K562 (cell line): ENCODE measurements at regions not wholly inside any gene's neighbourhood (a gene's known extent, or its start where the extent isn't known, plus 50 kb on each side); places are given as distances from the start of the nearest gene placed in this dataset.

Experiments
- ATAC-seq: fragments of 200-7000 bp; cut with Tn5 transposase; 3 replicates; pipeline ENCODE4 v1.9.1; 2020; ENCODE audit warnings: moderate library complexity
- BruUV-seq: library from RNA; stranded (reverse); fragments of 400-500 nt; replicated peaks from 2 replicates; lab custom pipeline; 2021; lab: Mats Ljungman, UMichigan
- CTCF ChIA-PET: fragments of 300-600 bp; formaldehyde crosslinking; extraction: SDS; loops from one replicate; lab custom pipeline; 2021; ENCODE audit warnings: low intra/inter-chr PET ratio; lab: Yijun Ruan, JAX
- POLR2A ChIA-PET: fragments of 300-600, 350-650 bp; sonication (Branson Sonifier 250); formaldehyde crosslinking; extraction: SDS; loops from one replicate; lab custom pipeline; 2021; ENCODE audit warnings: antibody characterized with exemption, inconsistent platforms; lab: Yijun Ruan, JAX
- DNase-seq, 4 experiments: peaks; one replicate each; pipeline versions ENCODE4 v3.0.0 to v3.0.0-alpha.2; 2011 to 2018; ENCODE audit warnings: low spot score in 3 of 4, mixed read lengths in 3 of 4; ENCODE audit errors: extremely low read depth in 1 of 4
- FAIRE-seq: peaks from 2 replicates; lab custom pipeline; 2011; peaks lifted over from hg19 to GRCh38; lab: Jason Lieb, UNC
- H2AFZ ChIP-seq: 2 replicates; pipeline ENCODE4 v1.6.0; 2011; ENCODE audit warnings: low read depth, low read length, control low read depth, inconsistent platforms
- H3K27ac ChIP-seq: fragments of 200-600 bp; 3 replicates; pipeline ENCODE4 v1.8.0; 2011; ENCODE audit warnings: low read depth, mild to moderate bottlenecking, control low read depth, inconsistent platforms, low read length, moderate library complexity, mixed read lengths; ENCODE audit errors: extremely low read depth
- H3K27me3 ChIP-seq, 2 experiments: fragments of 300-600 bp in 1 of 2; 2 replicates in 1 of 2; 3 replicates in 1 of 2; pipeline versions ENCODE4 v1.6.0 to v1.8.0; 2011; ENCODE audit warnings: inconsistent platforms in 2 of 2, low read length in 2 of 2, mild to moderate bottlenecking in 1 of 2, mixed read lengths in 1 of 2, moderate library complexity in 1 of 2; ENCODE audit not compliant: control insufficient read depth in 2 of 2, insufficient read depth in 2 of 2
- H3K36me3 ChIP-seq: fragments of 300-600 bp; 3 replicates; pipeline ENCODE4 v1.8.0; 2011; ENCODE audit warnings: mild to moderate bottlenecking, low read length, inconsistent platforms; ENCODE audit not compliant: control insufficient read depth, insufficient read depth
- H3K4me1 ChIP-seq, 2 experiments: fragments of 200-600 bp in 1 of 2; replicated peaks in 1 of 2; 2 replicates in 1 of 2; 3 replicates in 1 of 2; pipeline versions ENCODE4 v1.5.1 to v1.8.0; 2011; ENCODE audit warnings: inconsistent platforms in 2 of 2, low read length in 2 of 2, mild to moderate bottlenecking in 1 of 2, mixed read lengths in 1 of 2, moderate library complexity in 1 of 2; ENCODE audit not compliant: control insufficient read depth in 2 of 2, insufficient read depth in 2 of 2
- H3K4me2 ChIP-seq: 2 replicates; pipeline ENCODE4 v1.6.1; 2011; ENCODE audit warnings: low read length, control low read depth, inconsistent platforms, mixed read lengths; ENCODE audit not compliant: insufficient read depth
- H3K4me3 ChIP-seq: fragments of 200-600 bp; sonication (generic), shearing (Covaris generic); 2 replicates; pipeline ENCODE4 v1.5.1; 2016; ENCODE audit warnings: control low read depth, inconsistent platforms
- H3K79me2 ChIP-seq: fragments of 200-600 bp; 3 replicates; pipeline ENCODE4 v1.8.0; 2011; ENCODE audit warnings: low read length, inconsistent platforms; ENCODE audit not compliant: control insufficient read depth, insufficient read depth
- H3K9ac ChIP-seq, 2 experiments: 2 replicates each; pipeline versions ENCODE4 v1.6.0 to v1.6.1; 2011; ENCODE audit warnings: low read depth in 2 of 2, low read length in 2 of 2, control low read depth in 1 of 2, inconsistent platforms in 1 of 2, mild to moderate bottlenecking in 1 of 2, mixed read lengths in 1 of 2; ENCODE audit not compliant: insufficient read depth in 1 of 2
- H3K9me1 ChIP-seq: one replicate; pipeline ENCODE4 v1.6.0; 2011; ENCODE audit warnings: inconsistent platforms, mild to moderate bottlenecking, low read length, moderate library complexity; ENCODE audit not compliant: control insufficient read depth, insufficient read depth
- H3K9me3 ChIP-seq: replicated peaks from 2 replicates; pipeline ENCODE4 v1.5.1; 2011; ENCODE audit warnings: low read depth, low read length, inconsistent platforms; ENCODE audit not compliant: control insufficient read depth, insufficient read depth
- H4K20me1 ChIP-seq: replicated peaks from 2 replicates; pipeline ENCODE4 v1.6.1; 2011; ENCODE audit warnings: low read length, inconsistent platforms, mixed read lengths; ENCODE audit not compliant: control insufficient read depth, insufficient read depth
- BHLHE40 ChIP-seq: IDR thresholded peaks from 2 replicates; pipeline ENCODE4 v1.6.1; 2011; ENCODE audit warnings: low read length, improper control_type of control experiment
- KDM1A ChIP-seq, 2 experiments: fragments of 450-650 bp; IDR thresholded peaks; 2 replicates each; pipeline ENCODE4 v1.6.1; 2016; ENCODE audit warnings: mild to moderate bottlenecking in 2 of 2
- MED1 ChIP-seq: sonication (generic); formaldehyde crosslinking; IDR thresholded peaks from 2 replicates; pipeline ENCODE4 v1.8.1; 2023; ENCODE audit warnings: missing genetic modification reagents, borderline replicate concordance
- MEF2A ChIP-seq: IDR thresholded peaks from 2 replicates; pipeline ENCODE4 v1.6.1; 2011; ENCODE audit warnings: low read depth, mild to moderate bottlenecking, low read length, moderate library complexity; ENCODE audit not compliant: control insufficient read depth
- NCOA1 ChIP-seq: fragments of 450-650 bp; IDR thresholded peaks from 2 replicates; pipeline ENCODE4 v1.6.1; 2016; ENCODE audit warnings: low read depth
- NELFE ChIP-seq: IDR thresholded peaks from 2 replicates; pipeline ENCODE4 v1.6.1; 2011; ENCODE audit warnings: mild to moderate bottlenecking; ENCODE audit not compliant: insufficient read depth, insufficient read length
- NFYB ChIP-seq: IDR thresholded peaks from 2 replicates; pipeline ENCODE4 v1.6.1; 2011; ENCODE audit warnings: mild to moderate bottlenecking, moderate library complexity; ENCODE audit not compliant: insufficient read length; ENCODE audit errors: extremely low read depth
- NUFIP1 ChIP-seq: fragments of 450-650 bp; IDR thresholded peaks from 2 replicates; pipeline ENCODE4 v1.6.1; 2018; ENCODE audit not compliant: partially characterized antibody
- RFX7 ChIP-seq: fragments of 250-450 bp; sonication (Bioruptor Pico); IDR thresholded peaks from 2 replicates; pipeline ENCODE4 v1.5.1; 2021; ENCODE audit warnings: mild to moderate bottlenecking
- RNF2 ChIP-seq: sonication (generic); IDR thresholded peaks from 2 replicates; pipeline ENCODE4 v1.6.1; 2016
- SMAD3 ChIP-seq: fragments of 450-650 bp; formaldehyde crosslinking; conservative IDR thresholded peaks from 2 replicates; pipeline ENCODE4 v1.4.0; 2020; ENCODE audit warnings: mild to moderate bottlenecking
- SMARCC2 ChIP-seq: fragments of 450-650 bp; IDR thresholded peaks from 2 replicates; pipeline ENCODE4 v1.6.1; 2017; ENCODE audit warnings: antibody characterized with exemption, moderate library complexity, mild to moderate bottlenecking, low read depth
- SNIP1 ChIP-seq: fragments of 450-650 bp; IDR thresholded peaks from 2 replicates; pipeline ENCODE4 v1.7.1; 2017; ENCODE audit warnings: low read depth, mild to moderate bottlenecking
- SREBF1 ChIP-seq: fragments of 150-350 bp; IDR thresholded peaks from 2 replicates; pipeline ENCODE4 v1.6.1; 2014; ENCODE audit warnings: antibody characterized with exemption, low read depth, low read length, borderline replicate concordance
- ZHX1 ChIP-seq: fragments of 150-350 bp; conservative IDR thresholded peaks from 2 replicates; pipeline ENCODE4 v1.6.1; 2014; ENCODE audit warnings: low read length
- ZNF41 ChIP-seq: fragments of 250-450 bp; sonication (Bioruptor Pico); conservative IDR thresholded peaks from 2 replicates; pipeline ENCODE4 v1.4.0; 2020; ENCODE audit warnings: mild to moderate bottlenecking
- WGBS: fragments of 100-300 bp; shearing (Covaris generic); methylation state at CpG from one replicate; pipeline ENCODE4 v1.1.6; 2016; ENCODE audit warnings: low coverage, mixed read lengths; ENCODE audit not compliant: insufficient coverage; ENCODE audit errors: missing lambda C conversion rate; 5-methylcytosine and 5-hydroxymethylcytosine counted together
- in situ Hi-C: fragments of 300-500 bp; cut with MboI; formaldehyde crosslinking; loops from 4 replicates; pipeline ENCODE4 v1.15.0; 2018; ENCODE audit warnings: inconsistent platforms, mixed read lengths
- intact Hi-C: fragments of 100-400 bp; cut with micrococcal nuclease; formaldehyde crosslinking; loops from 2 replicates; pipeline ENCODE4 v1.14.2; 2022
- TF ChIP-seq, protein P1 (sequence below): IDR thresholded peaks from 2 replicates; pipeline ENCODE4 v1.6.1; 2014; ENCODE audit warnings: antibody characterized with exemption
- TF ChIP-seq, protein P2 (sequence below): fragments of 450-650 bp; IDR thresholded peaks from 2 replicates; pipeline ENCODE4 v1.6.1; 2017; ENCODE audit warnings: antibody characterized with exemption

GRCh38 chr10:18880530-18880929, 168.1 kb upstream of the MALRD1 start:
- H3K9me1 ChIP-seq, result no peaks in the 10 kb centered on the region
- H3K9ac ChIP-seq, result no peak overlapping the region
- no peak overlapping the region for H2AFZ ChIP-seq
- CTCF ChIA-PET, result no interaction called here
- no TSS peak for BruUV-seq
- H3K27ac ChIP-seq, result no peak overlapping the region
- ATAC-seq (no peak), DNase-seq (no peak), FAIRE-seq (no peak)
- no peaks in the 10 kb centered on the region for H3K36me3 ChIP-seq
- intact Hi-C loops, result no loop called here
- POLR2A ChIA-PET, result no interaction called here
- no peak overlapping the region for H3K4me3 ChIP-seq
- no peaks in the 10 kb centered on the region for H3K79me2 ChIP-seq
- TF ChIP-seq RNF2, result no peak
- no peak for TF ChIP-seq ZHX1
- no peak for TF ChIP-seq SMAD3 (CRISPR knock-in tag)
- TF ChIP-seq NUFIP1, result no peak
- no peak for TF ChIP-seq NCOA1
- TF ChIP-seq BHLHE40, result no peak
- no peak for TF ChIP-seq ZNF41 (CRISPR knock-in tag)
- no peak for TF ChIP-seq MED1 (CRISPR knock-in tag)
- TF ChIP-seq SNIP1, result no peak
- no peak for TF ChIP-seq SREBF1
- TF ChIP-seq, protein P1, sequence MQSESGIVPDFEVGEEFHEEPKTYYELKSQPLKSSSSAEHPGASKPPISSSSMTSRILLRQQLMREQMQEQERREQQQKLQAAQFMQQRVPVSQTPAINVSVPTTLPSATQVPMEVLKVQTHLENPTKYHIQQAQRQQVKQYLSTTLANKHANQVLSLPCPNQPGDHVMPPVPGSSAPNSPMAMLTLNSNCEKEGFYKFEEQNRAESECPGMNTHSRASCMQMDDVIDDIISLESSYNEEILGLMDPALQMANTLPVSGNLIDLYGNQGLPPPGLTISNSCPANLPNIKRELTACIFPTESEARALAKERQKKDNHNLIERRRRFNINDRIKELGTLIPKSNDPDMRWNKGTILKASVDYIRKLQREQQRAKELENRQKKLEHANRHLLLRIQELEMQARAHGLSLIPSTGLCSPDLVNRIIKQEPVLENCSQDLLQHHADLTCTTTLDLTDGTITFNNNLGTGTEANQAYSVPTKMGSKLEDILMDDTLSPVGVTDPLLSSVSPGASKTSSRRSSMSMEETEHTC, result no peak
- TF ChIP-seq, protein P2, sequence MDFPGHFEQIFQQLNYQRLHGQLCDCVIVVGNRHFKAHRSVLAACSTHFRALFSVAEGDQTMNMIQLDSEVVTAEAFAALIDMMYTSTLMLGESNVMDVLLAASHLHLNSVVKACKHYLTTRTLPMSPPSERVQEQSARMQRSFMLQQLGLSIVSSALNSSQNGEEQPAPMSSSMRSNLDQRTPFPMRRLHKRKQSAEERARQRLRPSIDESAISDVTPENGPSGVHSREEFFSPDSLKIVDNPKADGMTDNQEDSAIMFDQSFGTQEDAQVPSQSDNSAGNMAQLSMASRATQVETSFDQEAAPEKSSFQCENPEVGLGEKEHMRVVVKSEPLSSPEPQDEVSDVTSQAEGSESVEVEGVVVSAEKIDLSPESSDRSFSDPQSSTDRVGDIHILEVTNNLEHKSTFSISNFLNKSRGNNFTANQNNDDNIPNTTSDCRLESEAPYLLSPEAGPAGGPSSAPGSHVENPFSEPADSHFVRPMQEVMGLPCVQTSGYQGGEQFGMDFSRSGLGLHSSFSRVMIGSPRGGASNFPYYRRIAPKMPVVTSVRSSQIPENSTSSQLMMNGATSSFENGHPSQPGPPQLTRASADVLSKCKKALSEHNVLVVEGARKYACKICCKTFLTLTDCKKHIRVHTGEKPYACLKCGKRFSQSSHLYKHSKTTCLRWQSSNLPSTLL, result no peak
- no peak for TF ChIP-seq NELFE
- TF ChIP-seq MEF2A, result no peak
- no peak for TF ChIP-seq KDM1A (IDR thresholded peaks at IDR 0.05)
- no peak for TF ChIP-seq RFX7
- no peak for TF ChIP-seq NFYB
- no peak for TF ChIP-seq SMARCC2
- H3K4me1 ChIP-seq, result no peaks in the 10 kb centered on the region
- H3K9me3 ChIP-seq, result no peaks in the 10 kb centered on the region
- no peaks in the 10 kb centered on the region for H4K20me1 ChIP-seq
- in situ Hi-C loops, result no loop called here
- 0% methylated on average over 2 of the region's 16 CpGs for WGBS
- H3K4me2 ChIP-seq, result no peak overlapping the region
- H3K27me3 ChIP-seq, result no peaks in the 10 kb centered on the region
